ENCODE measurements at regions not wholly inside any gene's neighbourhood (a gene's known extent, or its start where the extent isn't known, plus 50 kb on each side); places are given as distances from the start of the nearest gene placed in this dataset.

- no peak for TF ChIP-seq POLR2A (IDR thresholded peaks at IDR 0.05)
- TF ChIP-seq CTCF (IDR thresholded peaks at IDR 0.05), result no peak
Measured at GRCh38 chr9:89690334-89690912, 85.6 kb downstream of the GADD45G start.
